SK-N-MC (cell line): ENCODE measurements at regions not wholly inside any gene's neighbourhood (a gene's known extent, or its start where the extent isn't known, plus 50 kb on each side); places are given as distances from the start of the nearest gene placed in this dataset.

Experiments
- EZH2 ChIP-seq: fragments of 200-600 bp; sonication (generic); IDR thresholded peaks from one replicate; pipeline ENCODE4 v1.6.1; 2017; ENCODE audit warnings: antibody characterized with exemption
- FOXP2 ChIP-seq: optimal IDR thresholded peaks from 2 replicates; pipeline ENCODE3; 2011; ENCODE audit warnings: mild to moderate bottlenecking, moderate library complexity; ENCODE audit not compliant: insufficient read depth; ENCODE audit errors: extremely low read length, control extremely low read depth
- POLR2AphosphoS5 ChIP-seq: IDR thresholded peaks from 2 replicates; pipeline ENCODE4 v1.6.1; 2012; ENCODE audit warnings: mild to moderate bottlenecking, low read depth, low read length, borderline replicate concordance

GRCh38 chr2:122663620-122664019, 908.2 kb downstream of the TSN start:
- TF ChIP-seq EZH2: no peak
- TF ChIP-seq POLR2AphosphoS5: no peak
- no peak for TF ChIP-seq FOXP2
